Skeletal muscle cell (primary cell): ENCODE measurements at regions not wholly inside any gene's neighbourhood (a gene's known extent, or its start where the extent isn't known, plus 50 kb on each side); places are given as distances from the start of the nearest gene placed in this dataset.
"Not testable (repeated sequence)": the region's sequence is repeated elsewhere in the genome, so short reads cannot be mapped to it uniquely, and the experiment has no call there.

Experiments used
- DNase-seq: peaks from one replicate; pipeline ENCODE4 v3.0.0-alpha.2; 2010; ENCODE audit warnings: low read depth
- H3K4me3 ChIP-seq: 2 replicates; pipeline ENCODE4 v1.5.1; 2011; ENCODE audit warnings: low read depth, mild to moderate bottlenecking, control low read depth, low read length, moderate library complexity

DNA sequence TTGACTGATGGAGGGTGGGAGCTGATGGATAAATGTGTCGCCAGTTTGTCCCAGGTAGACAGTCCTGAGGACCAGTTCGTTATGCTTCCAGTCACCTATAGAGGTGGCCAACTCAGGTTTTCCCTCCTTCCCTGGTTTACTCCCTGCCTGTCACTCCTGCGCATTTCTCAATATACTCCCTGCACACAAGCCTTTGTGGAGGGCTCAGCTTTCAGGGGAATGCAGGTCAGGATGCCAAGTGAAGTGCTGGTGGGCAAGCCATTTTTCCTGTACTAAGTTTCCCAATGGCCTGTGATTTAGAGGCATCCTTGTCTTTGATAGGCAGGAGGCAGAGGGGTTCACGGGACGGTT lies 473.5 kb upstream of the ZMIZ1 start:
- DNase-seq, result no peak
- H3K4me3 ChIP-seq, result no peak overlapping the region

DNA sequence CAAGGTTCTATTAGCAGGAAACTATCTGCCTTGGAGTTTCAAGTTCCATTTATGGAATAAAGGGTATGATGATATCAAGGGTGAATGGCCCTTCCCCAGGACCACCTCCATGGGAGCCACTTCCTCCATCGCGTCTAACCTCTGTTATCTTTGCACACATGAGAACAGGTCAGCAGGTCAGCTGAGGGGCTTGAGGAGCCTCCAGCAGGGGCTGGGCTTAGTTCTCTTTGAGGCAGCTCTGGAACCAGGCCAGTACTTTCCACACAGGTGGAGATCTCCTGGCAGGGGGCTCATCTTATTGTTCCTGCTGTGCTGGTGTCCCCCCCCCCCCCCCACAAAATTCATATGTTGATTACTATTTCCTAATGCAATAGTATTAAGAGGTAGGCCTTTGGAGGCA lies 472.2 kb upstream of the ZMIZ1 start:
- no peak overlapping the region for H3K4me3 ChIP-seq
- no peak for DNase-seq

DNA sequence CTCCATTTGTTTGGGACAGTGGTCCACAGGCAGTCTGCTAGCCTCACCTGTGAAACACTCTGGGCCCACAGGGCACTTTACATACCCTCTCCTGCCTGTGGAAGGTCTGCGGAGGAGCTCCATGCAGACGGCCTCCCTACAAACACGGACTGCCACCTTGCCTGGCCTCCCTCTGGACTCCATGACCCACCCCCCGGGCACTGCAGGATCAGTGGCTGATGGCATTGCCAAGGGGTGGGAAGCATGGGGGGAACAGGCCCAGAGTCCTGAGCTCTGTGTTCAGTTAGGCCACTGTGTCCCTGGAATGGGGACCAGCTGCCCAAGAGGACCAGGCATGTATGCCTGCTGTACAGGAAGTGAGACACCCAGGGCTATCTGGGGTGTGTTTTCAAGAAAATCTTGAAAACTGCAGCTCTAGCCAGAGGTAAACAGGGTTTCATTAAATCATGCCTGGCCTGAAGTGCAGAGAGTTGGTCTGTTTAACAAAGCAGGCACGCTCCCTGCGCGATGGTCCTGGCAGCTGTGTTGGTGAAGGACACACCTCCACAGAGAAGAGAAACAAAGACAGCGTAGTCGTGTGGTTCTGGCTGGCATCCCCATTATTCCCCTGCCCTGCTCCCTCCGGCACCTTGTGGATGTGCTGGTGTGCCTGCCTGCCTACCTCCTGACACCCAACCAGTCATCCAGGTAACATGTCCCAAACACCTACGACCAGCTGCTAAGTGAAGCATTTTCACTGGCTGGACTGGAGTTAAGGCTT lies 470.8 kb upstream of the ZMIZ1 start:
- no peak for DNase-seq

DNA sequence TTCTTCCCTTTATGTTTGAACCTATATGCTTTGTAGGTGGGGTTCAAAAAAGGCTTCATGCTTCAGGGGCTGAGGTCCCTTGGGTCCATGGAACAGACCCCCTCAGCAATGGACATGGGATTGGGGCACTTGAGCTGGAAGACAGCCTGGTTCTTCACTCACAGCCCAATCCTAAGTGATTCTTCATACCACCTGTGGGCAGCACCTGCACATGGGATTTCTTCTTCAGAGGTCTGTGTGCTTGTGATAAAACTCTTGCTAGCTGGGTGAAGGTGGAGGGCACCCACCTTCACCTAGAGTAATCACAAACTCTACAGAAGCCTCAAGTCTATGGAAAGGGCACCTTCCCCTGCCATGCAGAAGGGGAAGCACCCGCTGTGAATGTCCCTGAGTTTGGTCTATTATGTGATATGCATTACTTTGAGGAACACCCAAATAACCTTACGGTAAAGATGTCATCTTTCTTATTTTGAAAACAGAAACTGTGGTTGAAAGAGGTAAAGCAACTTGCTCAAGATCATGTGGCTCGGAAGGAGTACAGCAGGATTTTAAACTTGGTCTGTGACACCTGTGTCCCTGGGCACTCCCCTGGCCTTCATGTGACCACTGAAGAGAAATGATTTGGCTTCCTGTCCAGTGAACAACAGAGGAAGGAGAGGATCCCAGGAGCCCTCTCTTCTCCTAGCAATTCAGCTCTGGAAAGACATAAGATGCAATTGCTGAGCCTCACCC lies 469.5 kb upstream of the ZMIZ1 start:
- H3K4me3 ChIP-seq, result no peak overlapping the region
- DNase-seq, result no peak

More for the DNA sequence above, 470.8 kb upstream of the ZMIZ1 start:
- no peak overlapping the region for H3K4me3 ChIP-seq

DNA sequence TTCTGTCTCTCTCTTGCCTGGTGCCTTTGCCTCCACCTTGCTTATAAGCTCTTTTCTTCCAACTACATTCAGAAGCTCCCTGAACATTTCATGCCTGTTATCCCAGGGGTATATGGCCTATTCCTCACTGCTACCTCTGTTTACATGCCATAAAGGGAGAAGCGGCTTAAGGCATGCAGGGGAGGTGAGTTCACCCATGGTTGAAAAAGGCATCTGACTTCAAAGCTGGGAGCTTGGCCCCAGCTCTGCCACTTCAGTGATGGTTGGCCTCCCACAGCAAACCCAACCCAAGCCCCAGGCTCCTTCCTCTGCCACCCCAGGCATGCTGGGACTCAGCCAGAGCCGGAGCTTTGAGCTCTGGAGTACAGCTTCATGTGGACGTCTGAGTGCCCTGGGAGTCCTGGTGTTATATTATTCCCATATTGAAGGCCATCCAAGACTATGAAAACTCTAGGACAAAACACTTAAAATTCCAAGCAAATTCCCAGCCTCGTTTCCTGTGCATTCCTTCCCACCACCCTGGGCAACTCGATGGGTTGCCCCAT lies 468.6 kb upstream of the ZMIZ1 start:
- DNase-seq, result no peak
- no peak overlapping the region for H3K4me3 ChIP-seq

DNA sequence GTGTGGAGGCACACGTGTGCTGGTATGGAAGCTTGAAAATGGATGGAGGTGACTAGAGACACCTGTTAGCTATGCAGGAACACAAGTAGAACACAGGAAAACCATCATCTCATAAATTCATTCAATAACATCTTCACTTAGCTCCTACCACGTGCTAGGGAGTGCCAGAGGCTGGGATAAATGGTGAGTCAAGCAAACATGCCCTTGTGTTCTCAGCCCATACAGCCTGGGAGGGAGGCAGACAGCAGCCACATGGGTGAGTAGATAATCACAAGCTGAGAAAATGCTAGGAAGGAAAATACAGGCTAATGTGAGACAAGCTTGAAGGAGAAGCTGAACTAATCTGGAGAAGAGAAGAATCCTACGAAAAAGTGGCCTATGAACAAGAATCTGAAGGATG lies 468.0 kb upstream of the ZMIZ1 start:
- no peak for DNase-seq
- H3K4me3 ChIP-seq, result no peak overlapping the region

DNA sequence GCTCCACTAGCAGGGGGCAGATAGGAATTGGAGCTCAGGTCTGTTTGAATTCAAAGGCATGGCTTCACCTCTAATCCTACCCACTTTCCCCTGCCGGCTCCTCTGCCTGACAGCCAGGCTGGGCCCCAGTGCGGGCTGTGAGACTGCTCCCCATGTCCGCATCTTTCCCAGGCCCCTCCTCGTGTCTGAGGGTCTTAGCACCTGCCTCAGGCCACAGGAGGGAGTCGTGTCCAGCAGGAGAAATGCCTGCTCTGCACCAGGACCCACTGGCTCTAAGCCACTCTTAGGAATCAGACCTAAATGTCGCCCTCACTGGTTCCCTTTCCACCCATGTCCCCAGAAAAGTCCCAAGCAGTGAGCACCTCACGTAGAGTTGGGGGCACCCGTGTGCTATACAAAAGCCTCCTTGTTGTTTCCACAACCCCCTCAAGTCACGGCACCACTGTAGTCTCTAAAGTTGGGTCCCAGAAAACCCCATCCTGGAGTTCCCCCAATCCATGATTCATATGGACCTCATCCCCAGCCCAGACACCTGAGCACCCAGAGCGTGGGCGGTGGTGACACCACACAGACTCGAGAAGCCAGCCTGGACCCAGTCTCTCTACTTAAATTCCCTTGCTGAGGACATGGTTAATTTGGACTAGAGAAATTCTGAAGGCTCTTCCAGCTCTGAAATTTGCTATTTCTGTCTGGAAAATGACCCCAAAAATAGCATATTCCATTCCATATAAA lies 466.4 kb upstream of the ZMIZ1 start:
- DNase-seq, result no peak
- H3K4me3 ChIP-seq, result no peak overlapping the region

DNA sequence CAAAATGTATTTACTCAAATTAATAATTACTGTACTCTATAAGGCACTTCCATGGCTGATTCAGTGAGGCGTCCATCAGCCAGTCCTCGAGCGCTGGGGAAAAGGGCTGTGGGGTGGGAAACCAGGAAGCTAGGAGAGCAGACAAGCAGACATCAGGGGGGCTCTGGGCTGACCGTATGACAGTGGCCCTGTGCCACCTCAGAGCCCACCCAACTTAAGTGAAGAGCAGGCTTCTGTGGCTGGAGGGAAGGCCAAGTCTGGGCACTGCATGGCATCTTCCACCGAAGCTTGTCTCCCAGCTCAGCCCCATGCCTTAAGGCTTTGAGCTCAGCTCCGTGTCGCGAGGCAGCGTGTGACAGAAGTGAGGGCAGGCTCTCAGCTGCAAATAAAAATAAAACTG lies 464.5 kb upstream of the ZMIZ1 start:
- H3K4me3 ChIP-seq, result no peak overlapping the region
- no peak for DNase-seq

DNA sequence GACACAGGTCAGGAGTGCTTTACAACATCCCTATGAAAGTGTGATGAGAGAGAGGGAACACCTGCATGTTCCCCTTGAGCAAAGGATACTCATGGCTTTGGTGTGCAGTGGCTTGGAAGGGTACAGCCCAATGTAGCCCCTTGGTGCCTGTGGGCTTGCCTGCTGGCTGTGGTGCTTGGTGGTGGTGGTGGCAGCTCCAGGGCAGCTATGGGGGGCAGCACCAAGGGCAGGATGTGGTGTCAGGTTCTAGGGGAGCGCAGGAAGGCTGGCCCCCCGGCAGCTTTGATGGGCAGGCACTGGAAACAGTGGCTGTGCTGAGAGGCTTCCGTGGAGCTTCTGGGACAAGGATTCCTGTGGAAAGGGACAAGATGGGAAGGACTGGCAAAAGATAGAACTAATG lies 464.0 kb upstream of the ZMIZ1 start:
- DNase-seq, result no peak
- no peak overlapping the region for H3K4me3 ChIP-seq

DNA sequence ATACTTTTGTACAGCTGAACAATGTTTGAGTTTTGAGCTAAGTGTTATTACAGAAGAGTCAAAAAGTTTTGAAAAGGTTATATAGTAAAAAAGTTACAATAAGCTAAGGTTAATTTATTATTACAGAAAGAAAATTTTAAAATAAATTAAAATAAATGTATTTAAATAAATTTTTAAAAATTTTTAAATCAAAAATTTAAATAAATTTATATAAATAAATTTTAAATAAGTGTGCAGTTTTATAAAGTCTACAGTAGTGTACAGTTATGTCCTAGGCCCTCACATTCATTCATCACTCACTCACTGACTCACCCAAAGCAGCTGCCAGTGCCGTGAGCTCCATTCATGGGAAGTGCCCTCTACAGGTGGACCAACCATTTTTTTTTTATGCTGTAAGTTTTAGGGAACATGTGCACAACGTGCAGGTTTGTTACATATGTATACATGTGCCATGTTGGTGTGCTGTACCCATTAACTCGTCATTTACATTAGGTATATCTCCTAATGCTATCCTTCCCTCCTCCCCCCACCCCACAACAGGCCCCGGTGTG lies 462.9 kb upstream of the ZMIZ1 start:
- DNase-seq, result no peak
- H3K4me3 ChIP-seq, result no peak overlapping the region

DNA sequence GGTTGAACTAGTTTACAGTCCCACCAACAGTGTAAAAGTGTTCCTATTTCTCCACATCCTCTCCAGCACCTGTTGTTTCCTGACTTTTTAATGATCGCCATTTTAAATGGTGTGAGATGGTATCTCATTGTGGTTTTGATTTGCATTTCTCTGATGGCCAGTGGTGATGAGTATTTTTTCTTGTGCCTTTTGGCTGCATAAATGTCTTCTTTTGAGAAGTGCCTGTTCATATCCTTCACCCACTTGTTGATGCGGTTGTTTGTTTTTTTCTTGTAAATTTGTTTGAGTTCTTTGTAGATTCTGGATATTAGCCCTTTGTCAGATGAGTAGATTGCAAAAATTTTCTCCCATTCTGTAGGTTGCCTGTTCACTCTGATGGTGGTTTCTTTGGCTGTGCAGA lies 462.0 kb upstream of the ZMIZ1 start:
- H3K4me3 ChIP-seq, DNase-seq: not testable (repeated sequence)

DNA sequence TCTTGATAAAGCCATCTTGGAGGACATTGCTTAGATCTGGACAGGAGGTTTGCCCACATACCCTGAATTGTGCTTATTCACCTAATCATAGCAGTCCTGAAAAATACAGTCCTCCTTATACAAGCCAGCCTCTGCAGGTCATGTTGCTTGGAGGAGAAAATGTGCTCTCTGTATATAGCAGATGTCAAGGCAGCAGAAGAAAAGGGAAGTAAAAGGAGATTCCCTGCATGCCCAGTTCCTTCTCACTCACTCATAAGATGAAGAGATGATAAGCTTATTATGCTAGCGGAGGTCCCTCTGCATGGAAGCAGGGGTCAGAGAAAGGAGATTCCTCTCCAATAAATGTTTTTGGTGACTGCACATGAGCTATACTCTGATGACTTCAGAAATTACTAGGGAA lies 458.8 kb upstream of the ZMIZ1 start:
- H3K4me3 ChIP-seq, result no peak overlapping the region
- DNase-seq, result no peak

DNA sequence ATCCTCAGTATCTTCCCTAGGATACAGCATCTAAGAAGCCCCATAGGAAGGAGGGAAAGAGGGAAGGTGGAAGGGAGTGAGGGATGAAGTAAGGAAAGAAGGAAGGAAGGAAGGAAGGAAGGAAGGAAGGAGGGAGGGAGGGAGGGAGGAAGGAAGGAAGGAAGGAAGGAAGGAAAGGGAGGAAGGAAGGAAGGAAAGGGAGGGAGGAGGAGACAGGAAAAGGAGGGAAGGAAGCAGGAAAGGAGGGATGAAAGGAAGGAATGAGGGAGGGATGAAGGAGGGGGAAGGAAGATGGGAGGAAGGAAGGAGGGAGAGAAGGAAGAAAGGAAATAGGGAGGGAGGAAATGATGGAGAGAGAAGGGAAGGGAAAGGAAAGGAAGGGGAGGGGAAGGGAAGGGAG lies 455.6 kb upstream of the ZMIZ1 start:
- H3K4me3 ChIP-seq, result no peak overlapping the region
- DNase-seq, result no peak

DNA sequence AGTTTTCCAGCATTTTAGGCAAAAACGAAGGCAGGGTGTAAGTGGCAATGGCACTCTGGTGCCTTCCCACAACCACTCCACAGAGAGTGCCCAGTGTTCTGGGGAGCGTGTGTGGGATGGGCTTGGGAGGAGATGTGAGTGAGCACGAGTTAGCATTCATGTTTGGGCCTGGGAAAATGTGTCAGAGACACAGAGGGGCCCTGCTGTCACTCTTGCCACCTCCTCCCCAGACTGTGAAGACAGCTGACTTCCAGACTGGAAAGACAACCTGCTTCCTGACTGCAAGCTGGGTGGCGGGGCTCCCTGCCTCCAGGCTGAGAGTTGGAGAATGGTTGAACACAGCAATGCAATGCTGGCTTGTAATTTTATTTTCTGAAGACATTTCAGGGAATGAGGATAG lies 454.5 kb upstream of the ZMIZ1 start:
- no peak for DNase-seq
- no peak overlapping the region for H3K4me3 ChIP-seq

DNA sequence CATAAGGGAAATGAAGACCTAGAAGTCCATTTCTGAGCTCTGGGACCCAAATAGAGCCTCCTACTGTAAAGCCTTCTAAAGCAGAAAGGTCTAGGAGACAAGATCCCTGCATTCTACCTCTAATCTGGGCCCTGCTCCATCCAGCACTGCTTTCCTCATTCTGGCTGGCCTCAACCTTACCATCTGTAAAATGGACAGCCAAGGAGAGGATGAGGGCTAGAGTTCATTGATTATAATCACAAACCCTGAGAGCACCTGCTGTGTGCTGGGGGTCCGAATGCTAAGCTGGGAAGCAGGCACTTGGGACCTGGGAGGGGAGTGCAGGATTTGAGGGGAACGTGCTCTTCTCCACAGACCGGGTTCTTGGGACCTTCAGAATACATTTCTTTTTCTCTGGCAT lies 454.0 kb upstream of the ZMIZ1 start:
- no peak for DNase-seq
- H3K4me3 ChIP-seq, result no peak overlapping the region

DNA sequence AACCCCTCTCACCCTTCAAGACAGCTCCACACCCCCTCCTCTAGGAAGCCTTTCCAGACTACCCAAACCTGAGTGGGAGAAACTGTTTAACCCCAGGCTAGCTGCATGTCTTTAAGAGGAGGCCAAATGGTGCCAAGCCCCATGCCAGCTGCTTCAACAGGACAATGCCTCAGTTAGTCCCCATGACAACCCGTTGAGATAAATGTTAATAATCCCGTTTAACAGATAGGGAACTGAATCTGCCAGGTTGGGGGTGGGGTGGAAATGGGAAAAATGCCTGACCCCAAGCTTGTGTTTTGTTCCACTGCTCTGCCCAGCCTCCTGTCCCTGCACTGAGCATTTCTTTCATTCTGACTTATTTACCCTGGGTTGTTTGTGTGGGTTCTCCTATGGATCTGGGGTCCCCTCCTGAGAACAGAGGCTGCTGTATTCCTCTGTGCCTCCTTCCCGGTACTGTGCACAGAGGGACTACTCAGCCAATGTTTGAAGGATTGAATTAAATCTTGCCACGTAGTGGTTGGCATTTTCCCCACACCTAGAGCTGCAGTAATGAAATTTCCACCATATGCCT lies 452.6 kb upstream of the ZMIZ1 start:
- no peak for DNase-seq
- no peak overlapping the region for H3K4me3 ChIP-seq

DNA sequence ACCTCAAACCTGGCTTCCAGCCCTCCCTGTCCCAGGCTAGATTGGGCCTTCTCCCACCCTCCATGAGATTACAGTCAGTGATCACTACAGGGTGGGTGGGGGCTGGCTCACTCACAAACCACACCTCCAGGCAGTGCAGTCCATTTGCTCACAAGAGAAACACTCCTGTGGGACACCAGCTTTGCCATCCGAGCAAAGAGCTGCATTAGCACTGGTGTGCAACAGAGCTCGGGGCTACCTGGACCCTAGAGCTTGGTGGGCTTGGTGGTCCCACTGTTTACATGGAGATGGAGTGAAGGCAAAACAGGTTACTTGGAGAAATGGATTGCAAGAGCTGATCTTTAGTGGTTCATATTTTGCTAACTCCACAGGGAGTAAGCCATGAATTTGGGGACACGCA lies 451.7 kb upstream of the ZMIZ1 start:
- no peak overlapping the region for H3K4me3 ChIP-seq
- DNase-seq, result no peak

DNA sequence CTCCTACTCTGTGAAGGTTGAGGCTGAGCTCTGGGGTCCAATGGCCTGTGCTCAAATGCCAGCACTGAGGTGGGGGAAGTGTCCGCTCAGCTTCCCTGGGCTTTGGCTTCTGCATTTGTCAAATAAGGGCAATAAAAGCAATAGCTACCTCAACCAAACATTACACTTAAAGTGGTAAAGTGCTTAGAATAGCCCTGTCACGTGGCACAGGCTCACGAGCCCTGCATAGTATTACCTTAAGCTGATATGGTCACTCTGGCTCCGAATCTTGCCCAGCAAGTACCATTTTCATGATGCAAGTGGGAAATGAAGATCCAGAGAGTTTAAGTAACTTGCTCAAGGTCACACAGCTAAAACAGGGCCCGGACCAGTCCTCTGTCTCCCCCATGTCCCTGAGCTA lies 451.1 kb upstream of the ZMIZ1 start:
- no peak overlapping the region for H3K4me3 ChIP-seq
- DNase-seq, result no peak

DNA sequence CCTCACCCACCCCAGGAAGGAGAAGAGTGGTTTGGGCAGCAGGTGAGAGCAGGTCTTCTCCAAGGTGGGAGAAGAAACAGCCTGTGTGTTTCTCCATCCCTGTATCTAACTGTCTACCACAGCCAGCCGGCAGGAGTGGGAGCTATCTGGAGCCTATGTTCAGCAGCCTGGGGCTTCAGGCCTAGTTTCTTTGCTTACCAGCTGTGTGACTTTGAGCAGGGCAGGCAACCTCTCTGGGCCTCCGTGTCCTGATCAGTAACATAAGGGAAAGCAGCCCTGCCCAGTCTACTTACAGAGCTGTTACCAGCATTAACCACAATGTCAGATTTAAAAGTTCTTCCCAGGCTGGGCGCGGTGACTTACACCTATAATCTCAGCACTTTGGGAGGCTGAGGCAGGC lies 450.7 kb upstream of the ZMIZ1 start:
- no peak overlapping the region for H3K4me3 ChIP-seq
- no peak for DNase-seq
